SK-N-SH (cell line): ENCODE measurements at regions not wholly inside any gene's neighbourhood (a gene's known extent, or its start where the extent isn't known, plus 50 kb on each side); places are given as distances from the start of the nearest gene placed in this dataset.

Source experiments
- CTCF ChIP-seq: fragments of 200-600 bp; sonication (generic); IDR thresholded peaks from 2 replicates; pipeline ENCODE4 v1.6.1; 2017; ENCODE audit warnings: antibody characterized with exemption, mild to moderate bottlenecking, moderate library complexity
- EZH2phosphoT487 ChIP-seq: fragments of 200-600 bp; sonication (generic); IDR thresholded peaks from 2 replicates; pipeline ENCODE4 v1.6.1; 2017; ENCODE audit warnings: low read depth, mixed run types, mild to moderate bottlenecking, antibody characterized with exemption, moderate library complexity, borderline replicate concordance
- GATA2 ChIP-seq: sonication (generic); formaldehyde crosslinking; IDR thresholded peaks from 2 replicates; pipeline ENCODE4 v1.5.0; 2020; ENCODE audit warnings: mild to moderate bottlenecking, missing genetic modification reagents
- IRF3 ChIP-seq: fragments of 150-350 bp; IDR thresholded peaks from 2 replicates; pipeline ENCODE4 v1.6.1; 2016; ENCODE audit warnings: mild to moderate bottlenecking, low read depth, low read length
- NFIC ChIP-seq: IDR thresholded peaks from 2 replicates; pipeline ENCODE4 v1.4.0; 2012; ENCODE audit warnings: borderline replicate concordance
- POLR2AphosphoS5 ChIP-seq: IDR thresholded peaks from 2 replicates; pipeline ENCODE4 v1.6.1; 2012; ENCODE audit warnings: low read depth, low read length
- RAD21 ChIP-seq: IDR thresholded peaks from 2 replicates; pipeline ENCODE4 v1.6.1; 2012; ENCODE audit warnings: mild to moderate bottlenecking, low read length
- SMC3 ChIP-seq: IDR thresholded peaks from 2 replicates; pipeline ENCODE4 v1.6.1; 2012; ENCODE audit warnings: low read depth, low read length, improper control_type of control experiment

DNA sequence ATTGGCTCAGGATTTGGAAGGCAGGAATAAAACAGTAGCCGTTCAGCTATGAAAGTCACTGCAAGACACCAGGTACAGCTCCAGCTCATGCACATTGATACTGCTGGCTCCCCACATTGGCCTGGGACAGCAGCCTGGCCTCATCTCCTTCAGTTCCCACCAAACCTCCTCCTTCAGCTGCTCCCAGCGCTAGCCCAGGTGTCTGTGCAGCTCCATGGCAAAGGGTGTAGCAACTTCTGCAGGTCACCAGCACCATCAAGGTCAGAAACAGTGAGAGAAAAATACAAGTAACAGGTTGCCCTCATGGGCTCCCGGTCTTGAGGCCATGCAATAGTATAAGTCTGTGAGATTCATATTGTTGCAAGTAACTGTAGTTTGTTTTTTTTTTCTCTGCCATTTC lies 216.7 kb upstream of the CTAGE1 start:
- TF ChIP-seq RAD21 (no peak), EZH2phosphoT487 (no peak), CTCF (no peak), GATA2 (CRISPR knock-in tag) (no peak), NFIC (no peak), IRF3 (no peak), SMC3 (no peak), POLR2AphosphoS5 (no peak)
